ENCODE measurements at regions not wholly inside any gene's neighbourhood (a gene's known extent, or its start where the extent isn't known, plus 50 kb on each side); places are given as distances from the start of the nearest gene placed in this dataset.

- H3K9me3 ChIP-seq (ENCODE audit: control insufficient read depth in 4 of 4, low read length in 3 of 4) = no peaks in the 10 kb centered on the region
- DNase-seq (ENCODE audit: low spot score) = no peak
- 34% methylated on average over 20 of the region's 20 CpGs for WGBS
- H3K9ac ChIP-seq (ENCODE audit: low read depth in 1 of 2, low read length in 2 of 2) = no peak overlapping the region
- no peaks in the 10 kb centered on the region for H3K36me3 ChIP-seq (ENCODE audit: control insufficient read depth in 4 of 4, insufficient read depth in 3 of 4, low read depth in 1 of 4, low read length in 3 of 4)
- no peaks in the 10 kb centered on the region for H3K27me3 ChIP-seq (ENCODE audit: control insufficient read depth in 4 of 4, insufficient read depth in 4 of 4, low read length in 3 of 4)
- no peak overlapping the region for H3K4me3 ChIP-seq (ENCODE audit: low read depth in 1 of 3, low read length in 3 of 3)
- peak overlapping the region; percentile 18 to 50 for H3K27ac ChIP-seq (ENCODE audit: low read depth in 1 of 2, low read length in 2 of 2)
- peaks cover 0 to 3% (median 0%) of the 10 kb centered on the region in 4 donors for H3K4me1 ChIP-seq (ENCODE audit: control insufficient read depth in 4 of 4, insufficient read depth in 4 of 4, low read length in 3 of 4)
- TF ChIP-seq REST (IDR thresholded peaks at IDR 0.05) (no peak), RXRA (IDR thresholded peaks at IDR 0.05) (no peak), TAF1 (conservative IDR thresholded peaks at IDR 0.05) (no peak)
Observed at GRCh38 chr7:159197066-159197975, 52.7 kb upstream of the VIPR2 start.

- Histone ChIP-seq H3K27ac (ENCODE audit: low read depth in 1 of 2, low read length in 2 of 2) (no peak overlapping the region), H3K9ac (ENCODE audit: low read depth in 1 of 2, low read length in 2 of 2) (no peak overlapping the region), H3K27me3 (ENCODE audit: control insufficient read depth in 4 of 4, insufficient read depth in 4 of 4, low read length in 3 of 4) (no peaks in the 10 kb centered on the region), H3K36me3 (ENCODE audit: control insufficient read depth in 4 of 4, insufficient read depth in 3 of 4, low read depth in 1 of 4, low read length in 3 of 4) (no peaks in the 10 kb centered on the region), H3K4me1 (ENCODE audit: control insufficient read depth in 4 of 4, insufficient read depth in 4 of 4, low read length in 3 of 4) (peaks cover 0 to 3% (median 0%) of the 10 kb centered on the region in 4 donors), H3K9me3 (ENCODE audit: control insufficient read depth in 4 of 4, low read length in 3 of 4) (no peaks in the 10 kb centered on the region), H3K4me3 (ENCODE audit: low read depth in 1 of 3, low read length in 3 of 3) (no peak overlapping the region)
- DNase-seq (ENCODE audit: low spot score) = no peak
- WGBS = 92% methylated on average over 8 of the region's 8 CpGs
- TF ChIP-seq CTCF (IDR thresholded peaks at IDR 0.05; ENCODE audit: low read depth, low read length, missing input control) (no peak), FOXA2 (IDR thresholded peaks at IDR 0.05) (no peak), EGR1 (IDR thresholded peaks at IDR 0.05; ENCODE audit: low read depth in 2 of 2) (no peak), ZBTB33 (IDR thresholded peaks at IDR 0.05) (no peak), YY1 (IDR thresholded peaks at IDR 0.05) (no peak), JUND (IDR thresholded peaks at IDR 0.05) (no peak), GABPA (IDR thresholded peaks at IDR 0.05 in 1 of 2, conservative IDR thresholded peaks at IDR 0.05 in 1 of 2) (no peak), REST (IDR thresholded peaks at IDR 0.05) (no peak), HNF4A (conservative IDR thresholded peaks at IDR 0.05) (no peak), SP1 (IDR thresholded peaks at IDR 0.05) (no peak), TAF1 (conservative IDR thresholded peaks at IDR 0.05) (no peak), ATF3 (IDR thresholded peaks at IDR 0.05) (no peak), NR2F2 (IDR thresholded peaks at IDR 0.05) (no peak), RAD21 (IDR thresholded peaks at IDR 0.05) (no peak), HNF4G (IDR thresholded peaks at IDR 0.05) (no peak)
Observed at GRCh38 chr7:159196584-159196983, 51.9 kb upstream of the VIPR2 start.

Data from liver (tissue), 8 donors.